ENCODE measurements at regions not wholly inside any gene's neighbourhood (a gene's known extent, or its start where the extent isn't known, plus 50 kb on each side); places are given as distances from the start of the nearest gene placed in this dataset.

GRCh38 chr1:70552662-70553566 is 141.8 kb downstream of the CTH start:
- no peak for DNase-seq (ENCODE audit: low spot score in 2 of 2)
- TF ChIP-seq POLR2A (IDR thresholded peaks at IDR 0.05) (no peak), EP300 (IDR thresholded peaks at IDR 0.05) (no peak), CTCF (IDR thresholded peaks at IDR 0.05) (no peak)
- no peak overlapping the region for H3K27ac ChIP-seq

GRCh38 chr1:70553567-70553956 is 142.5 kb downstream of the CTH start:
- Histone ChIP-seq H3K36me3 (no peaks in the 10 kb centered on the region), H3K4me1 (no peaks in the 10 kb centered on the region), H3K27me3 (no peaks in the 10 kb centered on the region), H3K27ac (no peak overlapping the region), H3K4me3 (no peak overlapping the region), H3K9me3 (no peaks in the 10 kb centered on the region)
- no peak for TF ChIP-seq POLR2A (IDR thresholded peaks at IDR 0.05)
- no peak for TF ChIP-seq CTCF (IDR thresholded peaks at IDR 0.05)
- no peak for TF ChIP-seq EP300 (IDR thresholded peaks at IDR 0.05)
- no peak for DNase-seq (ENCODE audit: low spot score in 2 of 2)
- 74 to 88% methylated on average over 1 of the region's 1 CpG for WGBS, 2 donors

More at GRCh38 chr1:70552662-70553566, 141.8 kb downstream of the CTH start:
- Histone ChIP-seq H3K4me1 (no peaks in the 10 kb centered on the region), H3K9me3 (no peaks in the 10 kb centered on the region), H3K27me3 (no peaks in the 10 kb centered on the region), H3K36me3 (no peaks in the 10 kb centered on the region), H3K4me3 (no peak overlapping the region)
- 43 to 60% methylated on average over 2 of the region's 2 CpGs for WGBS, 2 donors

- no peak overlapping the region for H3K27ac ChIP-seq
- TF ChIP-seq EP300 (IDR thresholded peaks at IDR 0.05) (no peak), POLR2A (IDR thresholded peaks at IDR 0.05) (no peak)
- DNase-seq (ENCODE audit: low spot score in 2 of 2): no peak
- no peaks in the 10 kb centered on the region for H3K27me3 ChIP-seq
- no peaks in the 10 kb centered on the region for H3K4me1 ChIP-seq
- 80 to 83% methylated on average over 2 of the region's 2 CpGs for WGBS, 2 donors
- H3K9me3 ChIP-seq: no peaks in the 10 kb centered on the region
- H3K36me3 ChIP-seq: no peaks in the 10 kb centered on the region
- H3K4me3 ChIP-seq: no peak overlapping the region
These were observed 143.3 kb downstream of the CTH start for GRCh38 chr1:70554341-70554740.

GRCh38 chr1:70556541-70556940 is 145.5 kb downstream of the CTH start:
- Histone ChIP-seq H3K36me3 (no peaks in the 10 kb centered on the region), H3K27ac (no peak overlapping the region), H3K9me3 (no peaks in the 10 kb centered on the region), H3K4me1 (no peaks in the 10 kb centered on the region), H3K27me3 (no peaks in the 10 kb centered on the region), H3K4me3 (no peak overlapping the region)
- TF ChIP-seq CTCF (IDR thresholded peaks at IDR 0.05) (no peak), POLR2A (IDR thresholded peaks at IDR 0.05) (no peak), EP300 (IDR thresholded peaks at IDR 0.05) (no peak)
- WGBS, 2 donors: 83 to 85% methylated on average over 2 of the region's 2 CpGs
- no peak for DNase-seq (ENCODE audit: low spot score in 2 of 2)

GRCh38 chr1:70567167-70567566 is 156.1 kb downstream of the CTH start:
- no peak overlapping the region for H3K27ac ChIP-seq
- TF ChIP-seq EP300 (IDR thresholded peaks at IDR 0.05): no peak
- TF ChIP-seq POLR2A (IDR thresholded peaks at IDR 0.05): no peak
- TF ChIP-seq CTCF (IDR thresholded peaks at IDR 0.05): no peak
- WGBS, 2 donors: 89 to 95% methylated on average over 5 of the region's 5 CpGs

More at GRCh38 chr1:70567167-70567566, 156.1 kb downstream of the CTH start:
- no peak for DNase-seq (ENCODE audit: low spot score in 2 of 2)
- no peaks in the 10 kb centered on the region for H3K4me1 ChIP-seq
- H3K9me3 ChIP-seq: no peaks in the 10 kb centered on the region
- no peaks in the 10 kb centered on the region for H3K36me3 ChIP-seq
- no peaks in the 10 kb centered on the region for H3K27me3 ChIP-seq
- H3K4me3 ChIP-seq: no peak overlapping the region
